Tongue (tissue), 1 donor: ENCODE measurements at regions not wholly inside any gene's neighbourhood (a gene's known extent, or its start where the extent isn't known, plus 50 kb on each side); places are given as distances from the start of the nearest gene placed in this dataset.
"Not testable (repeated sequence)": the region's sequence is repeated elsewhere in the genome, so short reads cannot be mapped to it uniquely, and the experiment has no call there.

Experiments used
- DNase-seq: peaks from one replicate; pipeline ENCODE4 v3.0.0-alpha.2; 2015

GRCh38 chr10:9427209-9427608, 1372.7 kb downstream of the GATA3 start:
- peak; percentile 2 for DNase-seq

DNA sequence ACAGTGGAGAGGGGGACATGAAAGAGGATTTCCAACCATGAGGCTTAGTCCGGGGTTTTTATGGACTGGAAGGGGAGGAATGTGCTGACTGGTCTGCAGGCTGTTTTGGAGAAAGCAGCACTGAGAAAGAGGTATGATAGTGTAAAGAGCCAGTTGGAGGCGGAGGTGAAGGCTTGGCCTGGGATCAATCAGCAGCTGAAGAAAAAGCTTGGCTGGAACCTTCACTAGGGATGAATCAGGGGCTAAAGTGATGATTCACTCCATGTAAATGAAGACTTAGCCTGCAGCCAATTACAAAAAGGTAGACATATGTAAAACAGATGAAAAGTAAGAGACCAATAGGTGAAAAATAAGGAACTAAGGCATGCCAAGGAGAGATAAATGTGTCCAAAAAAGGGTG, 1382.6 kb downstream of the GATA3 start:
- peak; percentile 16 for DNase-seq

GRCh38 chr10:9443758-9444157, 1389.3 kb downstream of the GATA3 start:
- no peak for DNase-seq

DNA sequence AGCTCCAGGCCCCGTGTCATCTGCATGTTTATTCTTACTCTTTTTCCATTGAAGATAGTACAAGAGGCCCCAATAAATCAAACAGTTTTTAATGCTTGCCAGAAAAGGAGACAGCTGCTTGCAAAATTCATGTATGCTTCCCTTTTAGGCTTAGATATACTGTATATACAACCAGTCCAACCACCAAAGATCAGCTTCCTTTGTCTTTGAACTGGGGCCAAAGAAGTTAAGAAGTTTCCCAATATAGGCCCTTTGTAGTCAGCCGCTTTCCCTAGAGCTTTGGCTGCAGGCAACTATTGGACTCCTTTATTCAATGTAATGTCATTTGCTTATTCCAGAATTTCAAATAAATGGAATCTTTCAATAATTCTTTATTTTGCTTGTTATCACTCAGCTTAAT, 1395.0 kb downstream of the GATA3 start:
- peak; percentile 3 for DNase-seq

DNA sequence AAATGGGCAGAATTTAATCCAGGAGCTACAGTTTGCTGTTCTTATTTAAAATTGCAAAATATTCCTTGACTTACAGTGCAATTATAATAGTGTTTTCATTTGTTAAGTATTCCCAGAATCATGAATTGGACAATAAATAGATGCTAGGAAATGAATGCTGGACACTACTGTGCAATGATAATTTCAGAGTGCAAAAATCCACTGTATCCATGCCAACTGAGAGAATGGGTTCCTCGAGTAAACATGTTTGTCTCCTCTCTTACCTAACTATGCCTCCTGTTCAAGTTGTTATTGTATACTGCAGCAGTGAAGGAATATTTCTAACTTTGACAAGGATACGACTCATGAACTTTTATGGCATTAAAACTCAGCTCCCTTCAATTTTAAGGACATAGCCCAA, 1396.3 kb downstream of the GATA3 start:
- peak; percentile 34 for DNase-seq

DNA sequence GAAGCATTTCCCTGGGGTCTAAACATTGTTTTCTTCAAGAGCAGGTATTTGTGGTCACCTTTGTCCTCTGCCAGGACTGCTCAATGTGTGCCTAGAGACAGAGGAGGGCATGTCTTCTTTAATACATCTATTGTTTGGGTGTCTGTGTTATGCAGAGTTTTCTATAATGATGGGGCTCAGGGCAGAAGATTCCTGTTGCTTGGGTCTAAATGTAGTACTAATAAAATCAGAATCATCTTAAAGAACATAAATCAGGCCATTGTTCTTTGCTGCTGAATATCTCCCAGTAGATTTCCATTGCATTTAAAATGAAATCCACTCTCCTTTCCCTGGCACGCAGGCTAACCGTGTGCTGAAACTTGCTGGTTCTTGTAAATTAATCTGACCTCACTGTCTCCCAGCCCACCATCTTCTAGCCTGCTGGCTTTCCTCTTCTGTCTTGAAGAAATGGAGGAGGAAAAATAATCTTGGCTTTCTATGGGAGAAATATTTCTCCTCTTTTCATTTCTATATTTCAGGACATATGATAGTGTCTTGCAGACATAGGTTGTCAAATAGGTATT, 1396.8 kb downstream of the GATA3 start:
- peak; percentile 35 for DNase-seq

DNA sequence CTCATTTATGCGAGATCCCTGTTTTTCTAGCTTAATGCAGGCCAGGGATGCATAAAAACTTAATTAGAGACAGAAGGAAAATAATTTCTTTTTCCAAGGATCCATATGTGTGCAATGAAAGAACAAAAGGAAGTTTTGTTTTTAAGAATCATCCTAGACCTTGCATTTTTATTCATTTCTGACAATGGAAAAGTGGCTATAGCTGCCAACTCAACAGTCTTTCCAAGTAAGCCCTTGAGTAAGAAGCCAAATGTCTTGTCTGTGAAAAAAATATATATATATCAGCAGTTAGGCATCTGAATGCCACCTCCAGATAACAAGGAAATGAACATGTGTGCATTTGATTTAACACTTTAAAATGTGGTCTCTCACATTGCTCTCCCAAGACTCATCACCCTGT, 1397.6 kb downstream of the GATA3 start:
- peak; percentile 62 for DNase-seq

- DNase-seq: not testable (repeated sequence)
Observed at GRCh38 chr10:9453871-9454270, 1399.4 kb downstream of the GATA3 start.

GRCh38 chr10:9469663-9470205, 1415.2 kb downstream of the GATA3 start:
- no peak for DNase-seq

DNA sequence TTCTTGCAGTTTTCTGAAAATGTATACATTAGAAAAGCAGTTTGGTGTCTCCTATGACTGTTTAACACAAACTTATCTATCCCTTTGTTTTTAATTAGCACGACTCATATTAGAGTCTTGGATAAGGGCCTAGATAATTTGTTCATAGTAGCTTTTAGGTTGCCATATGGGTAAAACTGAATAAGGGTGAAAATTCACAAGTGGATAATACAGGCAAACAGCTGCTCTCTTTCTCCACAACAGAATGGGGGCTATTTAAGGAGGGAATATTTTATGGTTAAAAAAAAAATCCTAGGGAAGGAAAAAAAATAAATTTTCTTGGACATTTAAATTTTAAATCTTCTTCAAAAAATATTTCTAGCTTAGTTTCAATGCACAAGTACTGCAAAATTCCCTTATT, 1416.1 kb downstream of the GATA3 start:
- no peak for DNase-seq

- no peak for DNase-seq
Observed at GRCh38 chr10:9501944-9502343, 1447.5 kb downstream of the GATA3 start.

- DNase-seq: no peak
Observed at GRCh38 chr10:9504227-9504626, 1449.7 kb downstream of the GATA3 start.

DNA sequence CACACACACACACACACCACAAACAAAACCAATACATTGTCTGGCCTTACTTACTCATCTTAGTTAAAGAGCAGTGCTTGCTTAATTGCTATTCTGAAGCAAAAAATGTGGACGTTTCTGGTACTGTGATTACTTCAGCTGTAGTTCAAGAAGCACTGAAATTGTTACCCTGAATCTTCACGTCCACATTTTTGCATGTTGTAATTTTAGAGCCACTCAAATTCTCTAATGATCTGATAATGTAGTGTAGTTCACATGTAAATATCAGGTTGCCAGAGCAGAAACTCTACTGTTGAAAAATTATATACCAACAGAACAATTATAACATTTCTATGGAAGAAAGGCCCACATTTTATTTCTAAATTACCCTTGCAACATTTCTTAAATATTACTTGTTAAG, 1451.1 kb downstream of the GATA3 start:
- DNase-seq: no peak

DNA sequence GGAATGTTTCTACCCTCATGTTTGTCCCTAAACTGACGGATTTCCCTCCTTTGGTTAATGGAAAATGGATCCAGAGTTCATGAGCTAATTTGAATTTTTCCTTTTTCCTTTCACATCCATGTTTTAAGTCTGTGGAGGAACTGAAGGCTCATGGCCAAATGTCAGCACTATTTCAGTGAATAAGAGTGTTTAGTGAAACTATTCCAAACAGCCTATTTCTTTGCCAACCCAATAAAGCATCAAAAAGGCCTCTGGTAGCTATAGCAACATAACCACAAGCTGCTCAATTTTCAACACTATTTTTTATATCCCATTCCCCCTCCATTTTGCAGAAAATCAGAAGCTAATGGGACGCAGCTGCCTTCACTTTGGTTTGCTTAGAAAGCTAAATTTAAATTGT, 1454.1 kb downstream of the GATA3 start:
- DNase-seq: peak; percentile 87

- DNase-seq: no peak
Observed at GRCh38 chr10:9510626-9511025, 1456.1 kb downstream of the GATA3 start.

DNA sequence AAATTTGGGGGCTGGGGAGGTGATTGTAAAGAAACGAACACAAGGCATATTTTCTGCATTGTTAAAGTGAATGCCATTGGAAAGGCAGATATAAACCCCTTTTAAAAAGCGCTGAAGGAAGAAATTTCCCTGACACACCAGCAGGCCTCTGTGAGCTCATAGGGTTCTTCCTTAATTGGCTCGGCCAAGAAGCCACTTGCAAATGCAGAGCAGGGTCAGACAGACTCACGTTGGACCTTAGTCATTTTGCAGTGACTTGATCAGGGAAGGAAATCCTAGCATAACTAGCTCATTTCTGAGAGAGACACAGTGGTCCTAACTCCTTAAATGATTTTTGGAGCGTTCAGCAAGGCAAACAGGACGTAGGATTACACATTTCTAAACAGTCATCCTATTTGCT, 1461.4 kb downstream of the GATA3 start:
- DNase-seq: no peak

- no peak for DNase-seq
Observed at GRCh38 chr10:9535744-9536143, 1481.3 kb downstream of the GATA3 start.

- DNase-seq: no peak
Observed at GRCh38 chr10:9545073-9545472, 1472.6 kb upstream of the CELF2 start.

- peak; percentile 17 for DNase-seq
Observed at GRCh38 chr10:9547936-9548904, 1469.5 kb upstream of the CELF2 start.

DNA sequence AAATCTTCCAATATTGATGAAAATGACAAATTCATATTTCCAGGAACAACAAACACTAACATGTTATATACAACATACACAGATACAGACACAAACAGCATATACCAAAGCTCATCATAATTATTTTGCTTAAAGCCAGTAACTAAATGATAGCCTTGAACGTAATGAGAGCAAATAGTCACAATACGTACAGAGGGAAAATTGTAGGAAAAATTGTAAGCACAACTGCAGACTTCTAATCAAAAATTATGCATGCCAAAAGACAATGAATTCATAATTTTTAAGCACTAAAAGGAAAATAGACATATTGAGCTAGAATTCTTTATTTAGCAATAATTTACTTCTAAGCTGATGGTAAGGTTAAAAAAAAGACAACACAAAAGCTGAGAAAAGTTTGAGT, 1466.9 kb upstream of the CELF2 start:
- no peak for DNase-seq

DNA sequence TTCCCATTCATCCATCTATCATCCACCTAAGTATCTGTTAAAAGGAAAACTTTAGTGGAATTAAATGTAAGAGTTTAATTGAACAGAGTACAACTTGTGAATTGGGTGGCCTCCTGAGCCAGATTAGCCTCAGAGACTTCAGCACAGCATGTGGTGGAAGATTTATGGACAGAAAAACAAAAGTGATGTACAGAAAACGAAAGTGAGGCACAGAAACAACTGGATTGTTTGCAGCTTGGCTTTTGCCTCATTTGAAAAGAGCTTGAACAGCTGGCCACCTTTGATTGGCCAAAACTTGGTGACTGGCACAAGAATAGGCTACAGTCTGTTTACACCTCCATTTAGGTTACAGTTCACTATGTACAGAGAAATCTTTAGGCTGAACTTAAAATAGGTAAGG, 1463.4 kb upstream of the CELF2 start:
- DNase-seq: no peak

DNA sequence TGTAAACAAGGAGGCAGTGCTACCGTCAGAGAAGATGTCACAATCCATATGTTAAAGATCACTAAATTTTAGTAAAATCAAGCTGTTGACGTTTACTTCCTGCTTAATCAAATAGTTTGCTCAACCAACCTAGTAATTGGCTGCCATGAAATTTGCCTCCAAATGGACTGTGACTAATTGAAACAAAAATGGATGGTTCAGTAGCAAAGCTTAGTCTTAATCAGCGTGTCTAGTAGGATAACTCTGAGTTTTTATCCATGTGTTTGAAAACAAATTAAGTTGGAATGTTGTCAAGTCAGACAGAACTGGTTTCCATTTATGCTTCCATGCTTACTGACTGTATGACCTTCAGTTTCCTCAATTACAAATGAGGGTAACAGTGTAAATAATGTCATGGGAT, 1456.7 kb upstream of the CELF2 start:
- no peak for DNase-seq

DNA sequence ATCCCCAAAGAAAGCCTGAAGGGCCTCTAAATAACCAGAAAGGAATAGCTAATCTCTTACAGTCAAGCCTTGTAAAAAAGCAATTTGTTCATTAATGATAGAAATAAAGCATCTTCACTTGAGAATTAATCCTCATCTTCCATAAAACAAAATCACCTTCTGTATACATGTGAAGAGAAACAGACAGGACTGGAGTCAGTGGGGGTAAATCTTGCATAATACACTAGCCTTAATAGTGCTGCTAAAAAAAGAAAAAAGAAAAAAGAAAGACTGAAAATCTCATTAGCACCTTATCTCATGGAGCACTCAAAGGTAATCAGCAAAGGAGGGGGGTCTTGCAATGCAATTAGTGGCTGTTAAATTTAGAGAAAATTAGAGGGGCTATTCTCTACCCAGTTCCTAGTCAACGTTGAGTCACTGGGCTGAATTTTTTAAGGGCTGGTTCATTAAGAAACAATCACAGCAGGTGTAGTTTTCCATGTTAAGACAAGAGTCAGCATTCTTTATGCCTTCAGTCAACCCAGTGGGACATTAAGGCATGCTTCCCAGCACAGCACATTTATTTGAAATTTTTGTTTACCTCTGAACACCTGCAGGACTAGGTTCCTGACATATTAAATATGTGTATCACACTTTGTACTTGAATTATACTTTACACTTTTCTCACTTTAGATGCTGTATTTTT, 1455.7 kb upstream of the CELF2 start:
- DNase-seq: no peak
